Tibial artery (tissue), 4 donors: ENCODE measurements at regions not wholly inside any gene's neighbourhood (a gene's known extent, or its start where the extent isn't known, plus 50 kb on each side); places are given as distances from the start of the nearest gene placed in this dataset.

ENCODE experiments used
- DNase-seq, 2 donors: peaks; one replicate each; pipeline ENCODE4 v3.0.0-alpha.2; 2019
- H3K27ac ChIP-seq, 2 donors: fragments of 200-600 bp; sonication (generic) in 1 of 2; 1 replicate in 1 of 2; 2 replicates in 1 of 2; pipeline ENCODE4 v1.5.1; 2018 to 2019; ENCODE audit warnings: mild to moderate bottlenecking in 1 of 2
- H3K27me3 ChIP-seq, 2 donors: fragments of 200-600 bp; sonication (generic) in 1 of 2; one replicate each; pipeline versions ENCODE4 v1.5.1 to v1.6.0; 2016 to 2019
- H3K36me3 ChIP-seq, 3 donors: fragments of 200-600 bp; sonication (generic) in 2 of 3; one replicate each; pipeline ENCODE4 v1.5.1; 2016 to 2019; ENCODE audit warnings: mild to moderate bottlenecking in 2 of 3
- H3K4me1 ChIP-seq, 4 donors: fragments of 200-600 bp; sonication (generic) in 2 of 4; 1 replicate in 3 of 4; 2 replicates in 1 of 4; pipeline ENCODE4 v1.5.1; 2016 to 2019
- H3K4me3 ChIP-seq, 2 donors: fragments of 200-600 bp; sonication (generic) in 1 of 2; 1 replicate in 1 of 2; 2 replicates in 1 of 2; pipeline ENCODE4 v1.5.1; 2018 to 2019; ENCODE audit warnings: mild to moderate bottlenecking in 2 of 2
- H3K9me3 ChIP-seq, 3 donors: fragments of 200-600 bp; sonication (generic) in 1 of 3; one replicate each; pipeline ENCODE4 v1.5.1; 2016 to 2019
- CTCF ChIP-seq, 2 experiments: fragments of 200-600 bp in 1 of 2; fragments of 450-650 bp in 1 of 2; IDR thresholded peaks; one replicate each; pipeline ENCODE4 v1.5.1; 2017 to 2019; ENCODE audit warnings: antibody characterized with exemption in 2 of 2, mild to moderate bottlenecking in 1 of 2, moderate library complexity in 1 of 2
- intact Hi-C: fragments of 100-400 bp; cut with DNase I; formaldehyde crosslinking; loops from one replicate; pipeline ENCODE4 v1.15.0; 2023; ENCODE audit warnings: low total_unique reads

- no peaks in the 10 kb centered on the region for H3K36me3 ChIP-seq
- H3K27me3 ChIP-seq: no peaks in the 10 kb centered on the region
- H3K9me3 ChIP-seq: no peaks in the 10 kb centered on the region
- intact Hi-C loops: no loop called here
- no peak for DNase-seq
- H3K4me3 ChIP-seq: no peak overlapping the region
- no peak for TF ChIP-seq CTCF (IDR thresholded peaks at IDR 0.05)
- H3K4me1 ChIP-seq: peaks cover 0 to 42% (median 3%) of the 10 kb centered on the region in 4 donors
- peak overlapping the region; percentile 32 to 42 for H3K27ac ChIP-seq
Observed at GRCh38 chr15:46409841-46410301, 775.0 kb downstream of the SQOR start.

DNA sequence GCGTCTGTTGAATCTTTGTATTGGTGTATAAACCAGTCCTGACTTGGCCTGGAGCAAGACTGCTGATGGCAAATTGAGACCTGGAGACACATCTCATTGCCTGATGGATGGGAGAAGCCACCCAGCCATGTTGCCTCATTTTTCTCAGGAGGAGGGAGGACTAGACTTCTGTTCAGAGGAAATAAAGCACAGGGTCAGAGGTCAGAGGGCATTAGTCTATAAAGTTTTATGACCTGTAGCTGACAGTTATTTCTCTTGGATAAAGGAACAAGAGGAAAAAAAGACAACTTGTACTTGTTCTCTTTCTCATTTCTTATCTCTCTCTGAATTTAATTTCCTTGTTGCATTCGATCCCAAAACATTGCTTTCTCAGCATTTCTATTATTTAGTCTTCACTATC, 775.9 kb downstream of the SQOR start:
- intact Hi-C loops: no loop called here
- DNase-seq: no peak

DNA sequence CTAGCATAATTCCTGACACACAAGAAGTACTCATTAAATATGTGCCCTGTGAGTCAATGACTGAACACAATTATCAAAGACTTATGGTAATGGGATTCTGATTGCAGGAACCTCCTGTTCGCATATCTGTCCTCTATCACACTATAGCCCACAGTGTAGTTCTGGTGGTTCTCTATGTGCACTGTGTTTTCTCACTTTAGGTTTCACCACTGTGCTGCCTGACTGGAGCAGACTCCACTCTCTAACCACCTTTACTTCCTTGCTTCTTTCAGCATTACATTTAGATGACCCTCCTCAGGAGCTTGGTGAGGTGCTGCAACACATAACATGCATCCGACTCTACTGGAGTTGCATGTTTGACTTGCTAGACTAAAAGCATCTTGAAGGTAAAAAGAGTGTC, 777.1 kb downstream of the SQOR start:
- intact Hi-C loops: no loop called here
- Histone ChIP-seq H3K27ac (no peak overlapping the region), H3K4me1 (peaks cover 0 to 41% (median 5%) of the 10 kb centered on the region in 4 donors)

More for the DNA sequence above, 775.9 kb downstream of the SQOR start:
- Histone ChIP-seq H3K36me3 (no peaks in the 10 kb centered on the region), H3K27me3 (no peaks in the 10 kb centered on the region), H3K9me3 (no peaks in the 10 kb centered on the region), H3K4me3 (no peak overlapping the region), H3K27ac (peak overlapping the region in 1 of 2 donors; percentile 32), H3K4me1 (peaks cover 0 to 42% (median 3%) of the 10 kb centered on the region in 4 donors)
- no peak for TF ChIP-seq CTCF (IDR thresholded peaks at IDR 0.05)

DNA sequence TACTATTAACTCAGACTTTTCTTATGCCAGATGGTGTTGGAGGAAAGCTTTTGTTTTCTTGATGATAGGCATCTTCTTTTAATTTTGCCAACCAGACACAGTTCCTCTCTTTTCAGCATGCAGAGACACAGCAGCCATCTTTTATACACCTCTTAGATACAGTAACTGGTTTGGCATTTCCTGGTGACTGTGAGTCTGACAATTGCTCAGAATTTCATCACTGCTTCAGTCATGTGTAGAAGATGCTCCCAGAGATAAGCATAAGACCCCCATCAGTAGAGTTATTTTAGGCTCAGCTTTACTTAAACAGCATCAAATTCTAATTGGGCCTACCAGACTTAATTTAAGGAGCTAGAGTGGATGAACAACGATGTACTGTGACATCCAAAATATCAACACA, 779.0 kb downstream of the SQOR start:
- Histone ChIP-seq H3K4me3 (no peak overlapping the region), H3K36me3 (no peaks in the 10 kb centered on the region), H3K27ac (no peak overlapping the region), H3K4me1 (peaks cover 0 to 26% (median 6%) of the 10 kb centered on the region in 4 donors), H3K9me3 (no peaks in the 10 kb centered on the region), H3K27me3 (no peaks in the 10 kb centered on the region)
- no peak for DNase-seq
- intact Hi-C loops: no loop called here
- no peak for TF ChIP-seq CTCF (IDR thresholded peaks at IDR 0.05)

More for the DNA sequence above, 777.1 kb downstream of the SQOR start:
- DNase-seq: no peak
- H3K9me3 ChIP-seq: no peaks in the 10 kb centered on the region
- TF ChIP-seq CTCF (IDR thresholded peaks at IDR 0.05): no peak
- H3K4me3 ChIP-seq: no peak overlapping the region
- no peaks in the 10 kb centered on the region for H3K27me3 ChIP-seq
- H3K36me3 ChIP-seq: no peaks in the 10 kb centered on the region

- Histone ChIP-seq H3K4me1 (peaks cover 0 to 6% (median 2%) of the 10 kb centered on the region in 4 donors), H3K27ac (peak overlapping the region in 1 of 2 donors; percentile 11), H3K4me3 (no peak overlapping the region), H3K9me3 (no peaks in the 10 kb centered on the region), H3K36me3 (no peaks in the 10 kb centered on the region), H3K27me3 (no peaks in the 10 kb centered on the region)
- intact Hi-C loops: no loop called here
- DNase-seq: no peak
- no peak for TF ChIP-seq CTCF (IDR thresholded peaks at IDR 0.05)
Observed at GRCh38 chr15:46416544-46416943, 781.7 kb downstream of the SQOR start.

DNA sequence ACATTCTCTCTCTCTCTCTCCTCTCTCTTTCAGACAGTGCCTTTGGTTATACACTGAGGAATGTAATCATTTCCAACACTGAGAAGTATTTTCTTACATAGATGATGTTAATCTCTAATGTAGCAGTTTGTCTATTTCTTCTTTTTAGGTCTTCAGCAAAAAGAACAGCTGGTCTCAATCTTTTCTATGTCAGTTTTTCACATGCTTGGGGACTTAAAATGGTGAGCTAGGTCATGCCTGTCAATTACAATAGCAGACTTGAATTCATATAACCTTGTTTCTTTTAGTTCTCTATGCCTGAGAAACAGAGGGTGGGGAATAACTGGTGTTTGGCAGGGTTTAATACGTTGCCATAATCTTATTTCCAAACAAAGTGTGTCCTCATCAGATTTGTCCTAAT, 786.2 kb downstream of the SQOR start:
- Histone ChIP-seq H3K4me1 (peaks cover 0 to 6% (median 2%) of the 10 kb centered on the region in 4 donors), H3K27ac (no peak overlapping the region), H3K27me3 (no peaks in the 10 kb centered on the region), H3K9me3 (peaks cover 0 to 19% (median 9%) of the 10 kb centered on the region in 3 donors), H3K4me3 (no peak overlapping the region), H3K36me3 (no peaks in the 10 kb centered on the region)
- TF ChIP-seq CTCF (IDR thresholded peaks at IDR 0.05): no peak
- intact Hi-C loops: no loop called here
- no peak for DNase-seq
